ENCODE measurements at regions not wholly inside any gene's neighbourhood (a gene's known extent, or its start where the extent isn't known, plus 50 kb on each side); places are given as distances from the start of the nearest gene placed in this dataset.
"Not testable (repeated sequence)": the region's sequence is repeated elsewhere in the genome, so short reads cannot be mapped to it uniquely, and the experiment has no call there.

DNA sequence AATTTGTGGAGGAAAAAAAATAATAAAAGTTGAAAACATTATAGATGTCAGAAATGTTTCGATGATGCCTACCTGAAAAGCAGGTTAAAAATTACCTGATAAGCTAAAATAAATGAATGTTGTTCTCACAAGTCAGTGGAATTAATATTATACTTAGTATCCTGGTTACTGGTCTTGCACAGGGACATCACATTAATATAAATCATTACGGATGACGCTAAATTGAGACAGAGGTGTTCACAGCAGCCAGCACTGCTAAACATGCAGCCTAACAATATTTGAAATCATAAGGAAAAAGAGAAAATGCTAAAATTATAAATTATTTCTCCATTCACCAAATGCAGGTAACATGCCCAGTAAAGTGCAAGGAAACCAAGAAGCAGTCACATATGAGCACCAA lies 1130.0 kb downstream of the STPG2 start:
- DNase-seq = no peak

DNA sequence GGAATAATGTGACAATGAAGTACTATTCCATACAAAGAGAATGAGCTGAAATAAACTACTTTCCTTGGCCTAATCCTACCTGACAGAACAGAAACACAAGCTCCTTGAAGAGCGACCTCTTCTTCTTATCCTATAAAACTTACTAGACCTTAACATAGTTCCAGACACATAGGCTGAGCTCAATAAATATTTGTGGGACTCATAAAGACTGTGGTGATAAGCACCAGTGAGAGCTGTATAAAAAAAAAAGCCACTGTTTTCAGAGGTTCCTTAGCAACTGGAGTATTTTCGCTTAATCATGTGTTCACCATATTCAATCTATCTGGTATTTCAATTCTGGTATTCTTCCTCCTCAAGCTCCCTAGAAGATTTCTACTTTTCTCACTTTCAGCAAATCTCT lies 1129.6 kb downstream of the STPG2 start:
- DNase-seq = no peak

DNA sequence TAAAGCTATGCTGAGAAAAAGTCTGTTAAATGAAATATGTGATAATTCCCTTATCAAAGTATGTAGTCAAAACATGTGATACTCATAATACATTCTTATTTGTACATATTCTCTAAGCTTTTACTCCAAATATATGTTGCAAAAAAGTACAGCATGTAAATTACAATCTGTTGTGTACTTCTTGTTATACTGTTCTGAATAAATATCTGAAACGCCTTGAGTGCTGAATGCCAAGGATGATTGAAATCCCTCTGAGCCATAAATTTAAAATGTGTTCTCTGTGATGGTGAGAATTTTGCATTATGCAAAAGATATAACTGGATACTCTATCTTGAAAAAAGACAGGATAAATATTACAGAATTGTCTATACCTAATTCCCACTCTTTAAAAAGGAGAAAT lies 1128.0 kb downstream of the STPG2 start:
- no peak for DNase-seq

DNA sequence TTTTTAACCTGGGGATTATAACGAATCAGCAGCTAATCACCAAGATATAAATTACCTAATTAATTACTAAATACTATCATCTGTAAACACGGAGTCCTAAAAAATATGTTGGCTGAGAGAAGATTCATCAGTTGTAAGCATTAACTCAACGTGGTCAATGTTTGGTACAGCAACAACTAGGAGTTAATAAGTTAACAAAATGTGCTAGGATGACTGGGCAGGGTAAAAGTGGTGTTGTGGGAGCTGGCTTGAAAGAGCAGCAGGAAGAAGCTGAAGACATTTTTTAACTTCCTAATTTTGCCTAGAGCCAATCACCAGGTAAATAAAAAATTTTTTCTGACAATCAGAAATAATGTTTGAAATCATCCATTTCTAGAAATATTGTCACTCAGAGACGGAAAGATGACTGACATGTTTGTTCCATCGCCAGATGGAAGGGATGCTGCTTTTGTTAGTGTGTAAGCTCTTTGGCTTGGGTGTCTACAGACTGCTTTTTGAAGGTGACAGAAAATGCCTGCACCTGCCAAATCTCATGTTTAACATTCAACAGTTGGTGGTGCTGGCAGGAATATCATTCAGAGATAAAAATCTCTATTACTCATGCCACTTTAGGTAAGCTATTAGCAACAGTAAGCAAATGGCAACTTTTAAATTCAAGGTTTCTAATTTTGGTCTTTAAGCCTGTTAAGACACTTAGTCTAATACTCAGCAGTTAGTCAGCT lies 1126.9 kb downstream of the STPG2 start:
- DNase-seq = peak; percentile 57

DNA sequence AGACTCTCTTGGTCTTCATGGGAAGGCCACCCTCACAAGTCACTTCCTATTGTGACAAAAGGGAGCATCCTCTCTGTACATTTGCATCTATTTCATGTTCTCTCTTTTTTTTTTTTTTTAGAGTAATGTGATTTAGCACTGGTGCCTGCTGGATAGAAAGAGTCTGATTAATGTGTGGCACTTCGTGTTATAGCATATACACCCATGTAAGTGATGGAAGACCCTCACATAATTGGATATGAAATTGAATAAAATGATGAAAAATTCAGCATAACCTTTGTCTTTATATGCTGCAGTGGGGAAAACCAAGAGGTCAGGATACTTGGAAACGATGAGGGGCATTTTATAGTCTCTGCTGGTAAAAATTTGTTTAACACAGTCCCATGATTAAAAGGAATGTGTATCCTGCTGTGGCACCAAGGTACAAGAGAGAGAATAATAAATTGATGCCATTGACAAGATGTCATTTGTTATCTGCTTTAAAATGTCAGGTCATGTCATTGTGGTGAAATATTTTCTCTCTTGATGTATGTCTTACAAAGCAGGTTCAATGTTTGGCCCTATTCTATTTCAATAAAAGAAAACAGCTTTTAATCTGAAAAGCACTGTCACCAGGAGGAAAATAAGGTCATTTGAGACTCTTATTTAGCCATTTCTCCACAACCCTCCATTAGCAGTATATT lies 1115.4 kb downstream of the STPG2 start:
- DNase-seq = no peak

DNA sequence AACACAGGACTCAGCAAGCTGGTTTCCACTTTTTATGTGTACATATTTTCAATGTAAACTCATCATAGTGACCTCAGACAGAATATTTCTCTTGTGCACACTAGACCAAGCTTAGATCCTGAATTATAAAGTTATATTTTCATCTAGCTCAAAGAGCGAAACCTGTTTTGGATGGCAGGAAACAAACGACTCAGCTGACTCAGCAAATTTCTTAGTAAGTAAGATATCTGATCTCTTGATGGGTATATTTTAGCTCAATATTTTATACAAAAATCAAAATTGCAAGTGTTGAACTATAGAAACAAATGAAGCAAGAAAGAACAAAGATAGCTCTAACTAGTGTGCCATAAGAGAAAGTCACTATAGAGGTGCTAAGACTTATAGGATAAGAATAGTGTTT lies 1114.5 kb downstream of the STPG2 start:
- DNase-seq = no peak

DNA sequence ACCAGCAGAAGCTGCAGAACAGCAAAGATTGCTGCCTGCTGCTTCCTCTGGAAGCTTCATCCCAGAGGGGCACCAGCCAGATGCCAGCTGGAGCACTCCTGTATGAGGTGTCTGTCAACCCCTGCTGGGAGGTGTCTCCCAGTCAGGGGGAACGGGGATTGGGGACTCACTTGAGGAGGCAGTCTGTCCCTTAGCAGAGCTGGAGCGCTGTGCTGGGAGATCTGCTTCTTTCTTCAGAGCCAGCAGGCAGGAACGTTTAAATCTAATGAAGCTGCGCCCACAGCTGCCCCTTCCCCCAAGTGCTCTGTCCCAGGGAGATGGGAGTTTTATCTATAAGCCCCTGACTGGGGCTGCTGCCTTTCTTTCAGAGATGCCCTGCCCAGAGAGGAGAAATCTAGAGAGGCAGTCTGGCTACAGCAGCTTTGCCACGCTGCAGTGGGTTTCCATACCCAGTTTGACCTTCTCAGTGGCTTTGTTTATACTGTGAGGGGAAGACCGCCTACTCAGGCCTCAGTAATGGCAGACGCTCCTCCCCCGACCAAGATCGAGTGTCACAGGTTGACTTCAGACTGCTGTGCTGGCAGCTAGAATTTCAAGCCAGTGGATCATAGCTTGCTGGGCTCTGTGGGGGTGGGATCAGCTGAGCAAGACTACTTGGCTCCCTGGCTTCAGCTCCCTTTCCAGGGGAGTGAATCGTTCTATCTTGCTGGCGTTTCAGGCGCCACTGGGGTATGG lies 1105.7 kb downstream of the STPG2 start:
- peak; percentile 15 for DNase-seq

DNA sequence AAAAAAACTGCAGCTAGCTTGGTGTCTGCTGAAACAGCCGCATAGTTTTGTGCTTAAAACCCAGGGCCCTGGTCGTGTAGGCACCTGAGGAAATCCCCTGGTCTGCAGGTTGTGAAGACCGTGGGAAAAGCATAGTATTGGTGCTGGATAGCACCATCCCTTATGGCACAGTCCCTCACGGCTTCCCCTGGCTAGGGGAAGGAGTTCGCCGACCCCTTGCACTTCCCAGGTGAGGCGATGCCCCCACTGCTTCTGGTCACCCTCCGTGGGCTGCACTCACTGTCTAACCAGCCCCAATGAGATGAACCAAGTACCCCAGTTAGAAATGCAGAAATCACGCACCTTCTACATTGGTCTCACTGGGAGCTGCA lies 1105.1 kb downstream of the STPG2 start:
- DNase-seq = no peak

DNA sequence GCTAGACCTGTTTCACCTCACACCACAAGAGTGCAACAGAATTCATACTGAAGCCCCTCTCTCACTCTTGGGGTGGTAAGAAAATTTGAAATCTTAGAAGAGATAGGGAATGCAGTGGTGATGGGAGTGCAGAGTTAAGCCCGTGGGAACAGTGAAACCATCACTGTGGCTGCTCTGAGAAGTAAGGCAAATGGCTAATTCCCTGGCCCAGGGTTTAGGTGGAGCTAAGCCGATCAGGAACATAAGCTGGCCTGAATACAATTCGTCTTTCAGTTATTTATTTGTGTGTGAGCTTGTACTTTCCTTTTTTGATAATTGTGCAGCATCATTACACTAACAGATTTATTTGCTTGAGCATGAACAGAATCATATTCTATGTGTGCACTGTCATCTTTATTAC lies 1070.6 kb downstream of the STPG2 start:
- no peak for DNase-seq

DNA sequence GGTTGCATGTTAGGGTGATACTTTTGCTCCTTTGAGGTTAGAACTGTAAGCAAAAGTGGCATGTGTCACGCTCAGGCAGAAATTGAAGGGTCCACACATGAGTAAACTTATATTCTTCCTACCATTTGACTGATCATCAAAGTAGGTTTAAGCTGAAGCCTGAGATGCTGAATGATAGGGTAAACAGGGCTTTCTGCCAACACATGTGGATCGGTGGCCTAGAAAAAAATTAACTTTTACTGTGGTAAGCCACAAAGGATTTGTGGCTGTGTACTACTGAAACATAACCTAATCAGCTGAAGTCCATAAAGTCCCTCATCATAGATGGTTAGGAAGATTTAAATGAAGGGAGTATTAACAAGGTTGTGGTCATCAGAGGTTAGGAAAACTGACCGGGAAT lies 1070.1 kb downstream of the STPG2 start:
- no peak for DNase-seq

DNA sequence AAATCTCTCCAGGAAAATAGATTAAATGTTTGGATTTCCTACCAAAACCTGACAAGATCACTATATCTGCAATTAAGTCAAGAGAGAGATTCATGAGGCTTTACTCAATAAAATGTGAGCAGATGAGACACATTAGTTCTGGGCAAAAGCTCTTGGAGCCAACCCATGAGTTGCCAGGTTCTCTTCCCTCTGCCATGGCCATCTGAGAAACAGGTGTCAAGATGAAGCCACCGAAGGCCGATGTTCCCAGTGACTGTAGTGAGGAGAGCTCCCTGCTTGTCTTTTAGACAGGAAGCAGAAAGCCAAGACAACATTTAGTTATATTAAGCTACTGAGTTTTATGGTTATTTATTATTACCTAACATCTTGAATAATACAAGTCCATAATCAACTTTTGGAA lies 1068.7 kb downstream of the STPG2 start:
- DNase-seq = no peak

DNA sequence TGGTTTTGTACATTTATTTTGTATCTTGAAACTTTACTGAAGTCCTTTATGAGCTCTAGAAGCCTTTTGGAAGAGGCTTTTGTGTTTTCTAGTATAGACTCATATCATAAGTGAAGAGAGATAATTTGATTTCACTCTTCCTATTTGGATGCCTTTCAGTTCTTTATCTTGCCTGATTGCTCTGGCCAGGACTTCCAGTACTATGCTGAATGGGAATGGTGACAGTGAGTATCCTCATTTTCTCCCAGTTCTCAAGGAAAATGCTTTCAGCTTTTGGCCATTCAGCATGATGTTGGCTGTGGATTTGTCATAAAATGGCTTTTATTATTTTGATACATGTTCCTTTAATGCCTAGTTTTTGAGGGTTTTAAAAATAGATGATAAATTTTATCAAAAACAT lies 1061.3 kb downstream of the STPG2 start:
- no peak for DNase-seq

DNA sequence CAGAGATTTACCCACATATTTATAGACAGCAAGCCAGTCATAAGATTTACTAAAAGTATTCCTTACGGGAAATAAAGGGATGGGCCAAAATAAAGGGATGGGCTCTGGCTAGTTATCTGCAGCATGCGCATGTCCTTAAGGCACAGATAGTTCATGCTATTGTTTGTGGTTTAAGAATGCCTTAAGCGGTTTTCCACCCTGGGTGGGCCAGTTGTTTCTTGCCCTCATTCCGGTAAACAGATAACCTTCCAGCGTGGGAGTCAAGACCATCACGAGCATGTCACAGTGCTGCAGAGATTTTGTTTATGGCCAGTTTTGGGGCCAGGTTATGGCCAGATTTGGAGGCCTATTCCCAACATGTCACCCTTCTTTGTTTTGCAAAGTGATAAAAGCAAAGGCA lies 1046.2 kb downstream of the STPG2 start:
- DNase-seq = not testable (repeated sequence)

DNA sequence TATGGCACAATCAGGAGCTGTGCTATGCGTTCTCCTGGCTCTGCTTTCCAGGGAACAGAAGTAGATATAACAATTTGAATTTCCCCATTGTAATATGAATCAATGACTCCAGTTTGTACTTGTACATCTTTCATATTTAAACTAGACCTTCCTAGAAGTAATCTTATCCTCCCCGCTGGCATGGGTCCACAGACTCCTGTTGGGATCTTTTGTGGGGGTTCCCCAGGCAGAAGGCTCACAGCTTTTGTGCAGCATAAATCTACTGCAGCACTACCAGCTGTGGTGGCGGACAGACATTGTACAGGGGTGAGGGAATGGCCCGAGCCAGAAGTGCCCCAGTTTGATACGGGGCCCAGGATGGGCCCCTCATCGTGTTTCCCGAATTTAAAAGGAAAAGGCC lies 1042.1 kb downstream of the STPG2 start:
- DNase-seq = not testable (repeated sequence)

DNA sequence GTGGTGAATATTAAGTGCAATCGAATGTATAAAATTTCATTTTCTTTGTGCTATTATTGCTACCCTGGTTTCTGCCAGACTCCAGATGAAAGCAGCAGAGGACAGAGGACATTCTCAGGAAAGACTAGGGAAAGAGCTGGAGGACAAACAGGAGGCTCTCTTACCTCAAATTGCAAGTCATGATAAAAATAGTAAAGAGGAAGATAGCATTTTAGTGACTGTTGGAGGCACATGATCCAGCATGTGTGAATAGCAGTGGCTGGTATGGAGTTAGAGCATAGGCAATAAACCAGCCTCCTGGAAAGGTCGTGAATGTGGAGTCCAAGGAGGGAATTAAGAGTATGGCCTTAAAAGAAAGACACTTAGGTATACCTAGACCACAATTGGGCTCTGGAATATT lies 1040.0 kb downstream of the STPG2 start:
- DNase-seq = no peak

DNA sequence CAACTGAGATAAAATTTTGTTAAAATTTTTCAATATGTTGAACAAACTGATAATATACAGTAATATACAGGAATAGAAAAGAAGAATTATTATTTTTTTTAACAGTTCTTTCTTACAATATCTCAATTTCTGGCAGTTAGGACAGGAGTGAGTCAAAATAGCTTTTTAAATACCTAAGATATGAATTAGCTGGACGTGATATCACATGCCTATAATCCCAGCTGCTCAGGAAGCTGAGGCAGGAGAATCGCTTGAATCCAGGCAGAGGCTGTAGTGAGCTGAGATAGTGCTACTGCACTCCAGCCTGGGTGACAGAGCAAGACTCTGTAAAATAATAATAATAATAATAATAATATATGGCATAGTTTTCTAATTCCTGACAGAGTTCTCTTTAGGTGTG lies 1039.3 kb downstream of the STPG2 start:
- DNase-seq = no peak

DNA sequence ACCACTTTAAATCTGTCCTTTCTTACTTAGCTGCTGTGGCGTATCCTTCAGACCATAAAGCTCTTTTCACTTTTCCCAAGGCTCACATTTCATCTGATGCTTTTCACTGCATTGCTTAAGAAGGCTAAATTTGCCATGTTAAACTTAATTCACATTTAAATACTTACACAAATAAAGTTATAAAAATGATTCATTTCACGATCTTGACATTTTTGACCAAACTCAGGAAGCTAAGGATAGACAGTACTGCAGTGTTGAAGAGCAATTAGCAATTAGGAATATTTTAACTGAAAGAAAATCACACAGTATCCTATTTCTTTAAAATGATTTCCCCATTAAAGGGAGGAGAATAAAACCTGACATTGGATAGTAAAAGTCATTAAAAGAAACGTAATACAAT lies 1038.6 kb downstream of the STPG2 start:
- no peak for DNase-seq

DNA sequence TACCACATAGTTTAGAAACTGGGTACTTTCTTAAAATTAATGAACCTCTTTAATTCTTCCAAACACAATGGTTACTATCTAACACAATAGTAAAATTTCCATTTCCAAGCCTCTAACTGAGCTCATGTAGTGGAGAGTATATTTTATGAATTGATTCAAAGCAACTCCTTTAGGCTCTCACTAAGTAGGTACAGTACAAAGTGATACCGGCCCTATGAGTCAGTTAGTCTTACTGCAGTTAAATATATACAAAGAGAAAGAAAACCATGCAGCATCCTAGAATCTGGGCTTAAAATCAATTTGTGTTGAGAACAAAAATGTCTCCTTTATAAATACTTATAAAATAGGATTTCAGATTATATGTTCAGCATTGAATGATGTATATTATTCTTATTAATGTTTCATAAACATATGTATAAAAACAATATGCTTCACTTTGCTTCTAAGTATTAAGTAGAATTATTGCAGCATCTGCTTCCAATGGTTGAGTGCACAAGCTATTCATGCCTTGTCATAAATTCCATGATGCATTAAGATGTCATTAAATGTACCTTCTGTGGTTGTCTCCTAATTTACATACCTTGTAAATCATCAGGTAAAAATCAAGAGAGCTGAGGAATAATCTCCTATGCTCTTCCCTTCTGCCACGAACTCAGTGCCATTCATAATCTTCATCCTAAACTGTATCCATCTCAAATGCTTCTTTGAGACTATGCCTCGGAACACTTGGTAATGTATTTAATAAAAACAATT lies 1037.8 kb downstream of the STPG2 start:
- no peak for DNase-seq

DNA sequence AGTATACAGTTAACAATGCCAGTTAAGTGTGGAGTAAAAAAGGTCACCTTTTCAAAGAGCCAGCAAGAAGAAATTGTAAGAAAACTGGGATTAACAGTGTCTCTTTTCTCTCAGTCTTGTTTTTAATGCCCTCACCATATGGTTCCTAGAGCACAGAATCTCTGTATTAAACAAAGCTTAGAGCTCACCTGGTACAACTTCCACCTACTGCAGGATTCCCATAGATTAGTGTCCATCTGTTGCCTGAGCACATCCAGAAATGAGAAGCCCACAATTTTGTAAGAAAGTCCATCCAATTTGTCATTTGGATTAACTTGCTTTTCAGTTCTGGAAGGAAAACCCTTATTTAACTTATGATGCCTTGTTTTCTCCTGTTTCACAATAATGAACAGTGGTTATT lies 1037.1 kb downstream of the STPG2 start:
- DNase-seq = no peak

DNA sequence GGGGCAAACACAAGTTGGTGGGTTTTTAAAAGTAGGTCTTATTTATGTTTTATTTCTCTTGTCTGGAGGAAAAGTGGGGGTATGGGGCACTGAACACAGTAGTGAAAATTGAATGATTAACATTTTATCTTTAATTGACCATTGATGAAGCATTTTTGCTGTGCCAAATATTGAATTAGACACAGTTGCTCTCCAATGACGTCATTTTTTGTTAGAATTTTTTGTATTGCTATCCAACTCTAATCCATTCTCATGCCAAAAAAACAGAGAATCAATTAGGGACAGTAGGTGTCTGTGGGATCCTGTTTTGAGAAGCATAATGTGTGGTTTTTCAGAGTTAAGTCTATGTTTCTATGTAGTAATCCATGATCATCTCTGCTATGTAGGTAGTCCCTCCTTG lies 1032.8 kb downstream of the STPG2 start:
- no peak for DNase-seq

DNA sequence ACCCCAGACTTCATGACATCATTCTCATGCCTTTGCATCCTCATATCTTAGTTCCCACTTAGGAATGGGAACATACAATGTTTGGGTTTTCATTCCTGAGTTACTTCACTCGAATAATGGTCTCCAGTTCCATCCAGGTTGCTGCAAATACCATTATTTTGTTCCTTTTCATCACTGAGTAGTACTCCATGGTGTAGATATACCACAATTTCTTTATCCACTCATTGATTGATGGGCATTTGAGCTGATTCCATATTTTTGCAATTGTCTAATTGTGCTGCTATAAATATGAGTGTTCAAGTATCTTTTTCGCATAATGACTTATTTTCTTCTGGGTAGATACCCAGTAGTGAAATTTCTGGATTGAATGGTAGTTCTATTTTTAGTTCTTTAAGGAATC lies 1026.8 kb downstream of the STPG2 start:
- DNase-seq = no peak

DNA sequence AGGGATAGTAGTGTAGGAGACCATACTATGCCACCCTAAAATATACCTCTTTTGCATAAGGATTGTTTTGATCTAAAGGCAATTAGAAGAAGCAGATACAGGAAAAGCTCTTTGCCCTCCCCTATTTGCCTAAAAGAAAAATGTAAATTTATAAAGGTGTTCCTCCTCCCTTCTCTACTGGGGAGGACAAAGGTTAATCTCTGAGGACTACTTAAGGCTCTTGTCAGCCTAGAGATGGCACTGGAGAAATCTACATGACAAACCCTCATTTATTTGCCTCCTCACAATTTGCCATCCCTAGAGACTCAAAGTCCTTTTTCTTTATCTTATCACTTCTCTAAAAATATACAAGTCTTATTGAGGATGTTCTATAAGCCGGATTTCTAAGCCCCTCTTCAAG lies 1021.8 kb downstream of the STPG2 start:
- DNase-seq = no peak

DNA sequence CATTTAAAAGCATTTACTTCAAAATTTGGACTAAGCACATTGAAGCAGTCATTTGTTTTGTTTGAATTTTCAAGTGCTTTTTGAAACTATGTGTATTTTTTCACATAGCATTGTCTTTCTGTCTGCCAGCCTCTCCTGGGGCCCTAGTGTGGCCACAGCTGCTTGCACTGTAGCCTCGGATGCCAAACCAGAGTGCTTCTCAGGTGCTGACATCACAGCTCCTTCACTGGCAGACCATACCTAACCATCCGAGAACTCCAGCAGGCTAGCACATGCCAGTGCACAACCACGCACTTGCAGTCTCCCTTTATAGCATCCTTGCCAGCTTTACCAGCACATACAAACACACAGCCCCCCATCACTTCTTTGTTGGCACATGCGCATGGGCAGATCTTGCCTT lies 1019.7 kb downstream of the STPG2 start:
- DNase-seq = no peak

DNA sequence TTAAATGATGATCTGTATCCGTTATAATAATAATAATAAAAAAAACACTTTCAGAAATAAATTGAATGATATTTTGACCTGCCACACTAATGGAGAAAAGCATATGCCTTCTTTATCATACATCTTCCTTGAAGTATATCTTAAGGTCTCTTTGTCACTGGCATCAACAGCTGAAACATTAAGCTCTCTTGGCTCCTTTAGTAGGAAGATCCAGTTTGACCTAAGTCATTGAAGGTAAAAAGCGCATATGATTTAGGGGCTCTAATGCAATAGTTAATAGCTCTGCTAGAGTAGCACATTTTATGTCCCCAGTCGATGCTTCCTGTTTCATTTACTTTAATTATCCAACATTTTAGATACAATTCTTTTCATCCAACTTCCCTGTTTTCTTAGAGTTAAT lies 1010.8 kb downstream of the STPG2 start:
- DNase-seq = no peak

Measured in NCI-H1092 treated with DMSO at 0.1 percent for 48 hours (cell line).